B cell (primary cell): ENCODE measurements at regions not wholly inside any gene's neighbourhood (a gene's known extent, or its start where the extent isn't known, plus 50 kb on each side); places are given as distances from the start of the nearest gene placed in this dataset.

ENCODE experiments used
- ATAC-seq: fragments of 200-7000 bp; cut with Tn5 transposase; one replicate; pipeline ENCODE4 v1.10.0; 2021; ENCODE audit warnings: low read depth, mild to moderate bottlenecking, moderate number of reproducible peaks, moderate library complexity
- CTCF ChIA-PET: fragments of 350-600 bp; sonication (Branson Sonifier 250); formaldehyde crosslinking; loops from one replicate; lab custom pipeline; 2021; ENCODE audit warnings: antibody characterized with exemption, inconsistent platforms; lab: Charles Lee
- POLR2A ChIA-PET: fragments of 350-600 bp; sonication (Branson Sonifier 250); formaldehyde crosslinking; loops from one replicate; lab custom pipeline; 2021; ENCODE audit warnings: antibody characterized with exemption; lab: Charles Lee
- DNase-seq: peaks from one replicate; pipeline ENCODE4 v3.0.0; 2013
- H2AFZ ChIP-seq: 2 replicates; pipeline ENCODE4 v1.6.1; 2012; ENCODE audit warnings: mild to moderate bottlenecking, low read depth, low read length; ENCODE audit not compliant: insufficient read depth, poor library complexity, severe bottlenecking
- H3K27ac ChIP-seq, 2 donors: 1 replicate in 1 of 2; 2 replicates in 1 of 2; pipeline ENCODE4 v1.5.1; 2012 to 2013; ENCODE audit warnings: low read length in 2 of 2, mild to moderate bottlenecking in 2 of 2, moderate library complexity in 1 of 2
- H3K27me3 ChIP-seq, 4 experiments: fragments of 200-600 bp in 1 of 4; sonication (generic) in 1 of 4; replicated peaks in 1 of 4; 1 replicate in 2 of 4; 2 replicates in 2 of 4; pipeline versions ENCODE4 v1.6.1 to v1.7.0; 2013 to 2016; ENCODE audit warnings: low read length in 3 of 4, mild to moderate bottlenecking in 2 of 4, mixed read lengths in 1 of 4, moderate library complexity in 1 of 4; ENCODE audit not compliant: insufficient read depth in 4 of 4, control insufficient read depth in 3 of 4; ENCODE audit errors: control extremely low read depth in 1 of 4
- H3K36me3 ChIP-seq, 2 experiments: replicated peaks in 1 of 2; 1 replicate in 1 of 2; 2 replicates in 1 of 2; pipeline versions ENCODE4 v1.6.1 to v1.7.1; 2013; ENCODE audit warnings: low read length in 1 of 2; ENCODE audit not compliant: insufficient read depth in 2 of 2, control insufficient read depth in 1 of 2; ENCODE audit errors: control extremely low read depth in 1 of 2, extremely low read depth in 1 of 2
- H3K4me1 ChIP-seq, 2 donors: fragments of 200-600 bp in 1 of 2; sonication (generic) in 1 of 2; 1 replicate in 1 of 2; 2 replicates in 1 of 2; pipeline versions ENCODE4 v1.5.1 to v1.6.1; 2013 to 2017; ENCODE audit warnings: low read length in 2 of 2; ENCODE audit not compliant: control insufficient read depth in 2 of 2, insufficient read depth in 2 of 2
- H3K4me2 ChIP-seq: replicated peaks from 2 replicates; pipeline ENCODE3; 2012; ENCODE audit warnings: mild to moderate bottlenecking, low read depth, low read length; ENCODE audit not compliant: poor library complexity, severe bottlenecking
- H3K4me3 ChIP-seq, 5 experiments: fragments of 200-600 bp in 1 of 5; sonication (generic) in 1 of 5; 1 replicate in 3 of 5; 2 replicates in 2 of 5; pipeline versions ENCODE4 v1.5.1 to v1.7.0; 2011 to 2016; ENCODE audit warnings: low read length in 4 of 5, mild to moderate bottlenecking in 4 of 5, low read depth in 2 of 5, control low read depth in 1 of 5, moderate library complexity in 1 of 5; ENCODE audit not compliant: insufficient read depth in 1 of 5; ENCODE audit errors: control extremely low read depth in 1 of 5, extremely low read depth in 1 of 5
- H3K79me2 ChIP-seq: fragments of 200-600 bp; sonication (generic); one replicate; pipeline ENCODE4 v1.6.0; 2016; ENCODE audit warnings: low read length; ENCODE audit not compliant: control insufficient read depth, insufficient read depth
- H3K9ac ChIP-seq: fragments of 200-600 bp; sonication (generic); 2 replicates; pipeline ENCODE4 v1.6.1; 2017; ENCODE audit warnings: mild to moderate bottlenecking, low read length, moderate library complexity
- H3K9me3 ChIP-seq, 3 donors: one replicate each; pipeline versions ENCODE4 v1.6.1 to v1.7.1; 2013; ENCODE audit warnings: low read length in 2 of 3; ENCODE audit not compliant: control insufficient read depth in 2 of 3, insufficient read depth in 1 of 3; ENCODE audit errors: control extremely low read depth in 1 of 3
- H4K20me1 ChIP-seq: 2 replicates; pipeline ENCODE4 v1.6.0; 2012; ENCODE audit warnings: mild to moderate bottlenecking, low read length; ENCODE audit not compliant: insufficient read depth, control insufficient read depth, poor library complexity, severe bottlenecking
- H3K27ac Mint-ChIP-seq: one replicate; pipeline ENCODE4 v1.8.0; 2021; ENCODE audit warnings: mixed read lengths
- H3K27me3 Mint-ChIP-seq: one replicate; pipeline ENCODE4 v1.8.0; 2021; ENCODE audit warnings: mixed read lengths
- H3K4me1 Mint-ChIP-seq: one replicate; pipeline ENCODE4 v1.8.0; 2021; ENCODE audit warnings: mixed read lengths
- H3K4me3 Mint-ChIP-seq: one replicate; pipeline ENCODE4 v1.8.0; 2021; ENCODE audit warnings: mixed read lengths
- H3K9me3 Mint-ChIP-seq: one replicate; pipeline ENCODE4 v1.8.0; 2022; ENCODE audit warnings: mixed read lengths; ENCODE audit not compliant: insufficient read depth
- CTCF ChIP-seq: fragments of 200-600 bp; IDR thresholded peaks from one replicate; pipeline ENCODE4 v1.8.0; 2022; ENCODE audit warnings: antibody characterized with exemption, mild to moderate bottlenecking
- EZH2 ChIP-seq: IDR thresholded peaks from 2 replicates; pipeline ENCODE4 v1.6.1; 2012; ENCODE audit warnings: borderline replicate concordance, low read depth, mild to moderate bottlenecking, moderate library complexity, low read length; ENCODE audit not compliant: insufficient read depth, poor library complexity, severe bottlenecking
- WGBS: methylation state at CpG from one replicate; pipeline ENCODE4 v1.1.5; 2013; ENCODE audit warnings: missing lambda C conversion rate; ENCODE audit not compliant: insufficient coverage; 5-methylcytosine and 5-hydroxymethylcytosine counted together
- intact Hi-C: fragments of 100-400 bp; cut with micrococcal nuclease; formaldehyde crosslinking; loops from one replicate; pipeline ENCODE4 v1.10.0; 2022

- Histone ChIP-seq H3K27ac (no peak overlapping the region), H3K4me3 (no peak overlapping the region), H3K27me3 (no peaks in the 10 kb centered on the region), H3K4me2 (no peak overlapping the region), H2AFZ (no peak overlapping the region), H3K9me3 (peaks cover 0 to 9% (median 0%) of the 10 kb centered on the region in 3 donors), H3K9ac (no peak overlapping the region), H3K4me1 (no peaks in the 10 kb centered on the region), H4K20me1 (no peaks in the 10 kb centered on the region), H3K79me2 (no peaks in the 10 kb centered on the region), H3K36me3 (no peaks in the 10 kb centered on the region)
- ChIA-PET CTCF (no interaction called here), POLR2A (no interaction called here)
- intact Hi-C loops = no loop called here
- Mint-ChIP-seq H3K27me3 (no peaks in the 10 kb centered on the region), H3K4me3 (no peak overlapping the region), H3K27ac (no peak overlapping the region), H3K9me3 (no peaks in the 10 kb centered on the region), H3K4me1 (no peaks in the 10 kb centered on the region)
- WGBS = 90% methylated on average over 2 of the region's 2 CpGs
- DNase-seq (no peak), ATAC-seq (no peak)
- no peak for TF ChIP-seq EZH2
- TF ChIP-seq CTCF = no peak
Observed at GRCh38 chr21:19870682-19871081, 1127.5 kb upstream of the NCAM2 start.

- H3K27ac Mint-ChIP-seq = no peak overlapping the region
- Histone ChIP-seq H3K4me1 (no peaks in the 10 kb centered on the region), H3K36me3 (no peaks in the 10 kb centered on the region), H3K9me3 (peaks cover 0 to 9% (median 0%) of the 10 kb centered on the region in 3 donors), H2AFZ (no peak overlapping the region), H3K4me3 (no peak overlapping the region), H4K20me1 (no peaks in the 10 kb centered on the region), H3K9ac (no peak overlapping the region), H3K79me2 (no peaks in the 10 kb centered on the region), H3K4me2 (no peak overlapping the region), H3K27me3 (no peaks in the 10 kb centered on the region), H3K27ac (no peak overlapping the region)
- peaks cover 6% of the 10 kb centered on the region for H3K9me3 Mint-ChIP-seq
- ATAC-seq (no peak), DNase-seq (no peak)
- intact Hi-C loops = no loop called here
- no peak overlapping the region for H3K4me3 Mint-ChIP-seq
- no CpG with 5 or more reads among the region's 2 CpGs for WGBS
- POLR2A ChIA-PET = no interaction called here
- TF ChIP-seq CTCF (no peak), EZH2 (no peak)
- H3K27me3 Mint-ChIP-seq = no peaks in the 10 kb centered on the region
- no peaks in the 10 kb centered on the region for H3K4me1 Mint-ChIP-seq
- CTCF ChIA-PET = no interaction called here
Observed at GRCh38 chr21:19874521-19874920, 1123.7 kb upstream of the NCAM2 start.
